ENCODE measurements at regions not wholly inside any gene's neighbourhood (a gene's known extent, or its start where the extent isn't known, plus 50 kb on each side); places are given as distances from the start of the nearest gene placed in this dataset.

- no peaks in the 10 kb centered on the region for H3K36me3 ChIP-seq
- H3K27me3 ChIP-seq = no peaks in the 10 kb centered on the region
- no peak overlapping the region for H3K27ac ChIP-seq
- no peak for DNase-seq
- no peaks in the 10 kb centered on the region for H3K9me3 ChIP-seq (replicated peaks)
- no peak overlapping the region for H3K4me3 ChIP-seq
- H3K4me1 ChIP-seq = no peaks in the 10 kb centered on the region
Measured at GRCh38 chr4:58646126-58646525, 1535.9 kb upstream of the IGFBP7 start.

GRCh38 chr4:58644549-58644948 lies 1534.4 kb upstream of the IGFBP7 start:
- H3K27ac ChIP-seq = no peak overlapping the region
- H3K9me3 ChIP-seq (replicated peaks) = no peaks in the 10 kb centered on the region
- no peak overlapping the region for H3K4me3 ChIP-seq
- H3K4me1 ChIP-seq = no peaks in the 10 kb centered on the region
- H3K36me3 ChIP-seq = no peaks in the 10 kb centered on the region
- DNase-seq = no peak
- H3K27me3 ChIP-seq = no peaks in the 10 kb centered on the region

- H3K9me3 ChIP-seq (replicated peaks) = no peaks in the 10 kb centered on the region
- no peaks in the 10 kb centered on the region for H3K27me3 ChIP-seq
- no peaks in the 10 kb centered on the region for H3K36me3 ChIP-seq
- DNase-seq = no peak
- no peak overlapping the region for H3K27ac ChIP-seq
- H3K4me1 ChIP-seq = no peaks in the 10 kb centered on the region
- H3K4me3 ChIP-seq = no peak overlapping the region
Measured at GRCh38 chr4:58636381-58636780, 1526.2 kb upstream of the IGFBP7 start.

- Histone ChIP-seq H3K36me3 (no peaks in the 10 kb centered on the region), H3K4me1 (no peaks in the 10 kb centered on the region), H3K4me3 (no peak overlapping the region), H3K27me3 (no peaks in the 10 kb centered on the region), H3K9me3 (replicated peaks) (no peaks in the 10 kb centered on the region), H3K27ac (no peak overlapping the region)
- DNase-seq = no peak
Measured at GRCh38 chr4:58617226-58617625, 1507.0 kb upstream of the IGFBP7 start.

GRCh38 chr4:58611012-58611411 lies 1500.8 kb upstream of the IGFBP7 start:
- Histone ChIP-seq H3K27ac (no peak overlapping the region), H3K4me3 (no peak overlapping the region), H3K4me1 (no peaks in the 10 kb centered on the region), H3K27me3 (no peaks in the 10 kb centered on the region), H3K36me3 (no peaks in the 10 kb centered on the region), H3K9me3 (replicated peaks) (no peaks in the 10 kb centered on the region)
- no peak for DNase-seq

GRCh38 chr4:58606303-58606702 lies 1496.1 kb upstream of the IGFBP7 start:
- Histone ChIP-seq H3K9me3 (replicated peaks) (no peaks in the 10 kb centered on the region), H3K27ac (no peak overlapping the region), H3K4me3 (no peak overlapping the region), H3K36me3 (no peaks in the 10 kb centered on the region), H3K27me3 (no peaks in the 10 kb centered on the region), H3K4me1 (no peaks in the 10 kb centered on the region)
- DNase-seq = no peak

GRCh38 chr4:58603951-58604350 lies 1493.8 kb upstream of the IGFBP7 start:
- no peak overlapping the region for H3K27ac ChIP-seq
- H3K36me3 ChIP-seq = no peaks in the 10 kb centered on the region
- no peak overlapping the region for H3K4me3 ChIP-seq
- no peaks in the 10 kb centered on the region for H3K4me1 ChIP-seq
- no peak for DNase-seq
- H3K9me3 ChIP-seq (replicated peaks) = no peaks in the 10 kb centered on the region
- no peaks in the 10 kb centered on the region for H3K27me3 ChIP-seq

GRCh38 chr4:58602731-58603359 lies 1492.7 kb upstream of the IGFBP7 start:
- Histone ChIP-seq H3K27me3 (no peaks in the 10 kb centered on the region), H3K9me3 (replicated peaks) (no peaks in the 10 kb centered on the region), H3K4me1 (no peaks in the 10 kb centered on the region), H3K27ac (no peak overlapping the region), H3K4me3 (no peak overlapping the region), H3K36me3 (no peaks in the 10 kb centered on the region)
- no peak for DNase-seq

GRCh38 chr4:58602022-58602421 lies 1491.8 kb upstream of the IGFBP7 start:
- Histone ChIP-seq H3K27ac (no peak overlapping the region), H3K36me3 (no peaks in the 10 kb centered on the region), H3K27me3 (no peaks in the 10 kb centered on the region), H3K4me1 (no peaks in the 10 kb centered on the region), H3K4me3 (no peak overlapping the region), H3K9me3 (replicated peaks) (no peaks in the 10 kb centered on the region)
- no peak for DNase-seq

- DNase-seq = no peak
- Histone ChIP-seq H3K4me3 (no peak overlapping the region), H3K27ac (no peak overlapping the region), H3K27me3 (no peaks in the 10 kb centered on the region), H3K4me1 (no peaks in the 10 kb centered on the region), H3K36me3 (no peaks in the 10 kb centered on the region), H3K9me3 (replicated peaks) (no peaks in the 10 kb centered on the region)
Measured at GRCh38 chr4:58600290-58600689, 1490.1 kb upstream of the IGFBP7 start.

GRCh38 chr4:58590722-58591121 lies 1480.5 kb upstream of the IGFBP7 start:
- Histone ChIP-seq H3K4me3 (no peak overlapping the region), H3K9me3 (replicated peaks) (no peaks in the 10 kb centered on the region), H3K36me3 (no peaks in the 10 kb centered on the region), H3K27ac (no peak overlapping the region), H3K4me1 (no peaks in the 10 kb centered on the region), H3K27me3 (no peaks in the 10 kb centered on the region)
- DNase-seq = no peak

GRCh38 chr4:58587856-58588255 lies 1477.7 kb upstream of the IGFBP7 start:
- H3K4me3 ChIP-seq = no peak overlapping the region
- no peaks in the 10 kb centered on the region for H3K36me3 ChIP-seq
- H3K27me3 ChIP-seq = no peaks in the 10 kb centered on the region
- H3K4me1 ChIP-seq = no peaks in the 10 kb centered on the region
- H3K27ac ChIP-seq = no peak overlapping the region
- DNase-seq = peak in 1 of 2 experiments; percentile 3
- no peaks in the 10 kb centered on the region for H3K9me3 ChIP-seq (replicated peaks)

GRCh38 chr4:58566260-58566659 lies 1456.1 kb upstream of the IGFBP7 start:
- no peak overlapping the region for H3K4me3 ChIP-seq
- DNase-seq = no peak
- H3K36me3 ChIP-seq = no peaks in the 10 kb centered on the region
- no peaks in the 10 kb centered on the region for H3K4me1 ChIP-seq
- no peaks in the 10 kb centered on the region for H3K9me3 ChIP-seq (replicated peaks)
- H3K27ac ChIP-seq = no peak overlapping the region
- no peaks in the 10 kb centered on the region for H3K27me3 ChIP-seq

- Histone ChIP-seq H3K27ac (no peak overlapping the region), H3K9me3 (replicated peaks) (no peaks in the 10 kb centered on the region), H3K4me3 (no peak overlapping the region), H3K4me1 (no peaks in the 10 kb centered on the region), H3K36me3 (no peaks in the 10 kb centered on the region), H3K27me3 (no peaks in the 10 kb centered on the region)
- DNase-seq = no peak
Measured at GRCh38 chr4:58564695-58565475, 1454.7 kb upstream of the IGFBP7 start.

GRCh38 chr4:58561170-58561569 lies 1451.0 kb upstream of the IGFBP7 start:
- H3K9me3 ChIP-seq (replicated peaks) = no peaks in the 10 kb centered on the region
- no peak overlapping the region for H3K4me3 ChIP-seq
- H3K27me3 ChIP-seq = no peaks in the 10 kb centered on the region
- H3K27ac ChIP-seq = no peak overlapping the region
- DNase-seq = no peak
- H3K4me1 ChIP-seq = no peaks in the 10 kb centered on the region
- H3K36me3 ChIP-seq = no peaks in the 10 kb centered on the region

GRCh38 chr4:58560736-58561135 lies 1450.6 kb upstream of the IGFBP7 start:
- H3K9me3 ChIP-seq (replicated peaks) = no peaks in the 10 kb centered on the region
- H3K4me3 ChIP-seq = no peak overlapping the region
- H3K4me1 ChIP-seq = no peaks in the 10 kb centered on the region
- H3K36me3 ChIP-seq = no peaks in the 10 kb centered on the region
- no peaks in the 10 kb centered on the region for H3K27me3 ChIP-seq
- no peak for DNase-seq
- H3K27ac ChIP-seq = no peak overlapping the region
